Kidney tubule cell (primary cell): ENCODE measurements at regions not wholly inside any gene's neighbourhood (a gene's known extent, or its start where the extent isn't known, plus 50 kb on each side); places are given as distances from the start of the nearest gene placed in this dataset.
"Not testable (repeated sequence)": the region's sequence is repeated elsewhere in the genome, so short reads cannot be mapped to it uniquely, and the experiment has no call there.

Experiments used
- DNase-seq: peaks from one replicate; pipeline ENCODE4 v3.0.0-alpha.2; 2018; ENCODE audit warnings: low spot score

DNA sequence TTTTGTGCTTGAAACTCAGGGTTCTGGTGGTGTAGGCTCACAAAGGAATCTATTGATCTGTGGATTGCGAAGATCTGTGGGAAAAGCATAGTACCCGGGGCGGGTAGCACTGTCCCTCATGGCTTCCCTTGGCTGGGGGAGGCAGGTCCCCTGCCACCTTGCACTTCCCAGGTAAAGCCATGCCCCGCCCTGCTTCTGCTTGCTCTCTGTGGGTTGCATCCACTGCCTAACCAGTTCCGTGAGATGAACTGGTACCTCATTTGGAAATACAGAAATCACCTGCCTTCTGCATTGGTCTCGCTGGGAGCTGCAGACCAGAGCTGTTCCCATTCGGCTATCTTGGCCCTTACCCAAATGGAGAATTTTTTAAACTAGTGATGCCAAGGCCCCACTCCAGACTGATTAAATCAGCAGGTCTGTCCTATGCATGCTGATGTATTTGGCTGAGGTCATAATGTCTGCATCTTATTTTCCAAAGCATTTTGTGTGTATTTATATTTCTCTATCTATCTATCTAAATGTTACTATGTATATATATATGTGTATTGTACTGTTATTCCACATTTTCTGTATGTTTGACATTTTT is 65.5 kb upstream of the SLC7A14 start:
- no peak for DNase-seq

DNA sequence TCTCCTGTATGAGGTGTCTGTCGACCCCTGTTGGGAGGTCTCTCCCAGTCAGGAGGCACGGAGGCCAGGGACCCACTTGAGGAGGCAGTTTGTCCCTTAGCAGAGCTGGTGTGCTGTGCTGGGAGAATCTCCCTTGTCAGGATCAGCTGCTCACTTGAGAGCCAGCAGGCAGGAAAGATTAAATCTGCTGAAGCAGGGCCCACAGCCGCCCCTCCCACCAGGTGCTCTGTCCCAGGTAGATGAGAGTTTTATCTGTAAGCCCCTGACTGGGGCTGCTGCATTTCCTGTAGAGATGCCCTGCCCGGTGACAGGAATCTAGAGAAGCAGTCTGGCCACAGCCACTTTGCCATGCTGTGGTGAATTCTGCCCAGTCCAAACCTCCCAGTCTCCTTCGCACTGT is 64.7 kb upstream of the SLC7A14 start:
- DNase-seq: not testable (repeated sequence)

DNA sequence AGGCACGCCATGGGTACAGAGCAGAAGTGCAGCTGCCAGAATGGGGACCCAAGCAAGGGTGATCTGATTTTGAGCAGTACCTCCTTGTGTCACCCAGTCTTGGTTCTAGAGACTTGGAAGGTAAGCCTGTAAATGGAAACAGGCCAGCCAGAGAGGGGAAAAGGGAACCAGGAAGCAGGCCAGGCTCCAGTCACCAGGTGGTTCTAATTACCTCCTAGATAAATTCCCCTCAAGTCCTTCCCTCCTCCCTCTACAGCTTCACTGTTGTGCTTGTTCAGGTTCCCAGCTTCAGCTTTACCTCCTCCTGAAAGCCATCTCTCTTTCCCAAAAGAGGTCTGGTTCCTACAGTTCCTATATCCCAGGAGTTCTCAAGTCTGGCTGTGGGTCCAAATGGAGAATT is 58.8 kb upstream of the SLC7A14 start:
- no peak for DNase-seq

DNA sequence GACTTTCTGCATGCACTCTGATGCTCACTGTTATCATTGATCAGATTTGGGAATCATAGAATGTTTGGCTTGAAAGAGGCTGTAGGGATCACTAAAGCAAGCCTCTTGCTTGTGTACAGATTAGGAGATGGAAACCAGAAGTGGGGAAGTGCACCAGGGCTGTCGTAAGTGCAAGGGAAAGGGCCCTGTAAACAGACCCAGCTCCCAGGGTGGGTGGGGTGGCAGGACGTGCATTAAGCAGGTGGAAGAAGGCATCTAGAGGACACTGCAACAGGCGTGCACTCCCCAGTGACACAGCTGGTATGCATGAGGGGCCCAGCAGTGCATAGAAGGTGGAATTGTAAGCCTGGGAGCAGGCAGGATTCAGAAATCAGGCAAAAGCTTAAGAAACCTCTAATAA is 58.0 kb upstream of the SLC7A14 start:
- no peak for DNase-seq

DNA sequence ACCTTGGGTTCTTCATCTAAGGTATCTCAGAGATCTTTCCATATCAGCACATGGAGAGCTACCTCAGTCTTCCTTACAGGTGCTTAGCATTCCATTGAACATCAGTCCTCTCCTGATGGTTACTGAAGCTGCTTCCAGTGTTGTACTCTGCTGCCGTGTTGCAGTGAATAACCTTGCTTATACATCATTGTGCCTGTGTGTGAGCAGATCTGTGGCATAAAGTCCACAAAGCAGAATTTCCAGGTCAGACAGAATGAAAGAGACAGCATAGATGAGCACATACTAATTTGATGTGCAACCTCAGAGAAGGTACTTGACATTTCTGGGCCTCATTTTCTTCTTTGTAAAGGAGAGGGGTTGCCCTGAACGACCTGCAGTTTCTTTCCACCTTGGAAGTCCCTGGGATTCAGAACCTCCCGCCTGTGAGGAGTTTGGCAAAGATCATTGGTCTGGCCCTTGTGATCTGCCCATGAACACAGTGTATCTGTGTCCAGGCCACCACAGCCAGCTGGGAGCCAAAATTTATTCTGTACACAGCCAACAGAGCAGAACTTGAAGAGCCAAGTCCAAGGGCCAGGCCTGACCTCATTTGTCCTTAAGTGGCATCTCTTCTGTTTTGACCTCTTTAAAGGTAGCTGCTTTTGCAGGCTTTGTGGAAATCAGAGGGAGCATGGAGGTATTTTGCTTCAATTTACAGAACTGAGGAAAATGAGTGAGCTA is 57.2 kb upstream of the SLC7A14 start:
- no peak for DNase-seq

DNA sequence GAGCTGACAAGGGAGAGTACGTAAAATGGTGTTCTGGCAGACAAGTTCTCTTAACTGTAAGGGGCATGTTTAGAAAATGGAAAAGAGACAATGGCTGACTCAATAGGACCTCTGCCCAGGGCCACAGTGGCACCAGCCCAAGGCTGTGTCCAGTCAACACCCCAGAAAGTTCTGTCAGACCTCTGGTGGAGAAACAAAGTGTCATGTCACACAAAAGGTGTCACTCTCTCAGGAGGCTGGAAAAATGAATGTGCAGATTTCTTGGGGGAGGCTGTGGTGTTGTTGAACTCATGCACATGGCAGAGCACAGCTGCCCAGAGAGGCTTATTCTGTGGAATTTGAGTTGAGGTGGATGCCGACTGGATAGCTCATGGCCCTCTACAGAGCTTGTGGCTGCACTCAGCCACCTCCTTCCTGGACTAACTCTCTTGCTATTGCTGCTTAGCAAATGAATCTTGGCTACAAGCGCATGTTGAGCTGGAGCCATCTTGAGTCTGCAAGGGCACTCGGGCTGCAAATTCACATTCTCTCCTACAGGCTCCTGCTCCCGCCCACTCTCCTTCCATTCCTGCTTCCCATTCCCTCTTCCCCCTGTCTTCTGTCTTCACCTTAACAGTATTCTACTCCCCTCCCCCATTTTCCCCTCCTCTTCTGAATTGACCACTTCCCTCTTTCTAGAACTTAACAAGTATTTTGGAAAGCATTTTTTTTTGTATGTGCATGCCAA is 55.8 kb upstream of the SLC7A14 start:
- no peak for DNase-seq

DNA sequence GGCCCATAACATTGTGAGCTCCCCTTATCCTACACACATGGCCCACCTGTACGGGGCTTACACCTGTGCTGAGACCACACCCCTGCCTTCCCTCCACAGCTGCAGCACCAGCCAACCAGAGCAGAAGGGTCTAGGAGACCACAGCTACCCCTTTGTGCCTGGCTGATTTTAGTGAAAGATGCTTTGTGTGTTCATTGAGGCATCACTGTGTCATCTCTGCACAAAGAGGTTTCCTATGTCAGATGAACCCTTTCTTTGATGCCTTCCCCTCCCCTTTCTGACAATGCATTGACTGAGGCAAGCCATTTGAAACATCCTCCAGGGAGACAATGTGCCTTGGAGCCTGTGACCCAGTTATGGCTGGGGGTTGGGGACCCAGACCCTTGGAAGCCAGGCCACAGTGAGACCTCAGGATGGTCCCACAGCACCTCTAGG is 54.9 kb upstream of the SLC7A14 start:
- DNase-seq: no peak

DNA sequence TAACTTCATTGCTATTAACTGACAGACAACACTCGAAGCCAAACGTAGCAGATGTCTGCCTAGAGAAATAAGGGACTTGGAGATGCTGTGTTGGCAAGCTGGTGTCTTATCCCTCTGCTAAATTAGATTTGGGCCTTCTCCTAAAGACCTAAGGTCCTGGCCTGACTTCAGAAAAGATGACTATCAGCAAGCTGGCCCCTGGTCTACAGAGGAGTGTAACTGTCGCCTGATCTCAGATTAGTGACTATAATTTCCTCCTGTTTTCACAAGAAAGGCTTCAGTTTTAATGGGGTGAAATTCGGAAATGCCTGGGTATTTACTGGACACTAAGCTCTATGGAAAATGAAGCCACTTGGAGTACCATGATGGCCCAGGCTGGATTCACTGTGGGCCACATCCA is 53.1 kb upstream of the SLC7A14 start:
- no peak for DNase-seq

DNA sequence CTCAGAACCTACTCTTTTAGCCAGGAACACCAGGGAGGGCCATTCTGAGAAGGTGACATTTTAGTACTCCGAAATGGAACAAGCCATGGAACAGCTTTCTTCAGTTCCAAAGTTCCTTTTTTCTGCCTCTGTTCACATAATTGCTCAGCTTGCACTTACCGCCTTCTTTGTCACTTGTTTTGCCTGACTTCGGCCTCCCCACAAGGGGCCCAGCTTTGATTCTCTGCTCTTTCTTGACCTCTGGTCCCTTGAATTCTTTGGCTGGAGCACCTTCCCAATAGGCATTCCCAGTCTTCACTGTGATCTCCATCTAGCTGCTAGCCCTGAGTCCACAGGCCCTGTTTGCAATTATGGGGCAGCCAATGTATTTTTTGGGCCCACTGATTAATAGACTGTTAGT is 51.4 kb upstream of the SLC7A14 start:
- DNase-seq: no peak

DNA sequence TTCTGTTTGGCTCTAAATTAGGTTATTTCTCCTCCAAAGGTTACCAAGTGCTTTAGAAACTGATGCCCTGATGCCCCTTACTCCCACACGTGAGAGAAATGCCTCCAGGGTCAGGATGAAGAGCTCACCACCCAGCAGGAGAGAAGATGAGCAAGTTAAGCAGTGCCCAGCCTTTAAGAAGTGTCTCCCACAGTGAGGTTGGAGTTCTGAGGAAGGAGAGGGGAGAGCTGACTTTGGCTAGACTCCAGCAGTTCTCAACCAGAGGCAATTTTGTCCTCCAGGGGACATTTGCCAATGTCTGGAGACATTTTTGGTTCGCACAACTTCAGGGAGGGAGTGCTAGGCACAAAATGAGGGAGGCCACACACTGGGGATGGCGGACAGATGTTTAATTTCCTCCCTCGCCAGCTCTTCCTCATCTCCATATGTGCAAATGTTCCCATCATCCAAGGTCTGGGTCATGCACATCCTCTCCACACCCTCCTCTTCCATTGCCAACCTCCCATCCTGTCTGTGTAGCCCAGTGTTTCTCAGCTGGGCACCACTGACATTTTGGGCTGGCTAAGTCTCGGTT is 50.6 kb upstream of the SLC7A14 start:
- DNase-seq: no peak
